Liver (tissue), 8 donors: ENCODE measurements at regions not wholly inside any gene's neighbourhood (a gene's known extent, or its start where the extent isn't known, plus 50 kb on each side); places are given as distances from the start of the nearest gene placed in this dataset.

Experiments
- DNase-seq: peaks from one replicate; pipeline ENCODE4 v3.0.0-alpha.2; 2017; ENCODE audit warnings: low spot score
- H3K27ac ChIP-seq, 2 donors: one replicate each; pipeline ENCODE4 v1.7.0; 2013; ENCODE audit warnings: inconsistent platforms in 2 of 2, low read length in 2 of 2, control low read depth in 1 of 2, low read depth in 1 of 2, mild to moderate bottlenecking in 1 of 2
- H3K27me3 ChIP-seq, 4 donors: one replicate each; pipeline versions ENCODE4 v1.6.1 to v1.7.0; 2013; ENCODE audit warnings: low read length in 3 of 4, inconsistent platforms in 1 of 4, mild to moderate bottlenecking in 1 of 4, moderate library complexity in 1 of 4; ENCODE audit not compliant: control insufficient read depth in 4 of 4, insufficient read depth in 4 of 4
- H3K36me3 ChIP-seq, 4 donors: one replicate each; pipeline versions ENCODE4 v1.6.1 to v1.7.0; 2013; ENCODE audit warnings: low read length in 3 of 4, mild to moderate bottlenecking in 3 of 4, low read depth in 1 of 4, moderate library complexity in 1 of 4; ENCODE audit not compliant: control insufficient read depth in 4 of 4, insufficient read depth in 3 of 4
- H3K4me1 ChIP-seq, 4 donors: one replicate each; pipeline versions ENCODE4 v1.6.1 to v1.7.0; 2013; ENCODE audit warnings: low read length in 3 of 4, mild to moderate bottlenecking in 3 of 4, moderate library complexity in 1 of 4; ENCODE audit not compliant: control insufficient read depth in 4 of 4, insufficient read depth in 4 of 4
- H3K4me3 ChIP-seq, 3 donors: one replicate each; pipeline versions ENCODE4 v1.6.1 to v1.7.0; 2013; ENCODE audit warnings: low read length in 3 of 3, control low read depth in 1 of 3, low read depth in 1 of 3, mild to moderate bottlenecking in 1 of 3
- H3K9ac ChIP-seq, 2 donors: one replicate each; pipeline ENCODE4 v1.7.0; 2013; ENCODE audit warnings: low read length in 2 of 2, mild to moderate bottlenecking in 2 of 2, moderate library complexity in 2 of 2, control low read depth in 1 of 2, low read depth in 1 of 2
- H3K9me3 ChIP-seq, 4 donors: one replicate each; pipeline versions ENCODE4 v1.6.1 to v1.7.0; 2013; ENCODE audit warnings: low read length in 3 of 4; ENCODE audit not compliant: control insufficient read depth in 4 of 4
- ATF3 ChIP-seq: IDR thresholded peaks from 2 replicates; pipeline ENCODE4 v1.6.1; 2016; ENCODE audit warnings: antibody characterized with exemption
- CTCF ChIP-seq: fragments of 150-350 bp; IDR thresholded peaks from 2 replicates; pipeline ENCODE4 v1.5.1; 2017; ENCODE audit warnings: improper control_type of control experiment, low read depth, low read length; ENCODE audit not compliant: missing input control
- EGR1 ChIP-seq, 2 donors: IDR thresholded peaks; 2 replicates each; pipeline ENCODE4 v1.6.1; 2016 to 2018; ENCODE audit warnings: antibody characterized with exemption in 2 of 2, low read depth in 2 of 2
- FOXA1 ChIP-seq: IDR thresholded peaks from 2 replicates; pipeline ENCODE4 v1.6.1; 2016; ENCODE audit warnings: antibody characterized with exemption
- FOXA2 ChIP-seq: IDR thresholded peaks from 2 replicates; pipeline ENCODE4 v1.6.1; 2016; ENCODE audit warnings: antibody characterized with exemption
- GABPA ChIP-seq, 2 donors: IDR thresholded peaks in 1 of 2; conservative IDR thresholded peaks in 1 of 2; 2 replicates each; pipeline ENCODE4 v1.6.1; 2016; ENCODE audit warnings: antibody characterized with exemption in 2 of 2, mild to moderate bottlenecking in 1 of 2, moderate library complexity in 1 of 2
- HNF4A ChIP-seq, 2 donors: conservative IDR thresholded peaks; 2 replicates each; pipeline ENCODE4 v1.6.1; 2016; ENCODE audit warnings: antibody characterized with exemption in 2 of 2, mild to moderate bottlenecking in 2 of 2
- HNF4G ChIP-seq: IDR thresholded peaks from 2 replicates; pipeline ENCODE4 v1.6.1; 2016; ENCODE audit warnings: antibody characterized with exemption
- JUND ChIP-seq, 2 donors: IDR thresholded peaks; 2 replicates each; pipeline ENCODE4 v1.6.1; 2016; ENCODE audit warnings: antibody characterized with exemption in 2 of 2
- MAX ChIP-seq: IDR thresholded peaks from 2 replicates; pipeline ENCODE4 v1.6.1; 2016; ENCODE audit warnings: antibody characterized with exemption
- RAD21 ChIP-seq, 2 donors: IDR thresholded peaks; 2 replicates each; pipeline ENCODE4 v1.6.1; 2016; ENCODE audit warnings: antibody characterized with exemption in 2 of 2, mild to moderate bottlenecking in 2 of 2
- REST ChIP-seq: IDR thresholded peaks from 2 replicates; pipeline ENCODE4 v1.6.1; 2016; ENCODE audit warnings: antibody characterized with exemption, mild to moderate bottlenecking
- RXRA ChIP-seq, 2 donors: IDR thresholded peaks; 2 replicates each; pipeline ENCODE4 v1.6.1; 2017 to 2018; ENCODE audit warnings: antibody characterized with exemption in 2 of 2, mild to moderate bottlenecking in 1 of 2
- SP1 ChIP-seq: IDR thresholded peaks from 2 replicates; pipeline ENCODE4 v1.6.1; 2018; ENCODE audit warnings: antibody characterized with exemption, mild to moderate bottlenecking
- TAF1 ChIP-seq: conservative IDR thresholded peaks from 2 replicates; pipeline ENCODE4 v1.6.1; 2016; ENCODE audit warnings: antibody characterized with exemption, mild to moderate bottlenecking
- YY1 ChIP-seq: IDR thresholded peaks from 2 replicates; pipeline ENCODE4 v1.6.1; 2016; ENCODE audit warnings: antibody characterized with exemption, mild to moderate bottlenecking
- ZBTB33 ChIP-seq: IDR thresholded peaks from 2 replicates; pipeline ENCODE4 v1.6.1; 2016; ENCODE audit warnings: antibody characterized with exemption
- WGBS: extraction: QIAGEN DNeasy Blood & Tissue Kit; methylation state at CpG from one replicate; pipeline ENCODE4 v1.1.7; 2013; 5-methylcytosine and 5-hydroxymethylcytosine counted together
- donor health status: healthy.
- donor health status: healthy.
- donor health status: healthy.
- donor health status: healthy.
- donor health status: healthy.

- no peak overlapping the region for H3K27ac ChIP-seq
- H3K36me3 ChIP-seq, result no peaks in the 10 kb centered on the region
- TF ChIP-seq SP1, result no peak
- TF ChIP-seq ATF3, result no peak
- TF ChIP-seq GABPA (IDR thresholded peaks at IDR 0.05 in 1 of 2, conservative IDR thresholded peaks at IDR 0.05 in 1 of 2), result no peak
- peaks cover 0 to under 1% (median 0%) of the 10 kb centered on the region in 4 donors for H3K27me3 ChIP-seq
- H3K9me3 ChIP-seq, result no peaks in the 10 kb centered on the region
- no peak overlapping the region for H3K9ac ChIP-seq
- no peak for DNase-seq
- WGBS, result 75% methylated on average over 8 of the region's 8 CpGs
- no peak overlapping the region for H3K4me3 ChIP-seq
- no peaks in the 10 kb centered on the region for H3K4me1 ChIP-seq
Observed at GRCh38 chr10:130889240-130889639, 422.3 kb downstream of the TCERG1L start.

- no peak for TF ChIP-seq EGR1 (IDR thresholded peaks at IDR 0.05; ENCODE audit: low read depth in 2 of 2)
- TF ChIP-seq MAX, result no peak
- no peak for TF ChIP-seq FOXA1
- no peak for TF ChIP-seq RXRA (IDR thresholded peaks at IDR 0.05)
- TF ChIP-seq GABPA (IDR thresholded peaks at IDR 0.05 in 1 of 2, conservative IDR thresholded peaks at IDR 0.05 in 1 of 2), result no peak
- TF ChIP-seq RAD21 (IDR thresholded peaks at IDR 0.05), result no peak
- no peak for TF ChIP-seq HNF4A (conservative IDR thresholded peaks at IDR 0.05)
- H3K36me3 ChIP-seq, result no peaks in the 10 kb centered on the region
Observed at GRCh38 chr10:130889780-130890179, 421.7 kb downstream of the TCERG1L start.

GRCh38 chr10:130891066-130891465, 420.5 kb downstream of the TCERG1L start:
- H3K36me3 ChIP-seq, result no peaks in the 10 kb centered on the region
- H3K4me3 ChIP-seq, result no peak overlapping the region
- 79% methylated on average over 11 of the region's 11 CpGs for WGBS
- TF ChIP-seq GABPA (IDR thresholded peaks at IDR 0.05 in 1 of 2, conservative IDR thresholded peaks at IDR 0.05 in 1 of 2) (no peak), REST (no peak), EGR1 (IDR thresholded peaks at IDR 0.05; ENCODE audit: low read depth in 2 of 2) (no peak), SP1 (no peak), HNF4G (no peak), CTCF (no peak), YY1 (no peak), TAF1 (no peak), MAX (no peak), FOXA2 (no peak), ATF3 (no peak), FOXA1 (no peak), RXRA (IDR thresholded peaks at IDR 0.05) (no peak), ZBTB33 (no peak), JUND (IDR thresholded peaks at IDR 0.05) (no peak)
- H3K4me1 ChIP-seq, result no peaks in the 10 kb centered on the region
- no peaks in the 10 kb centered on the region for H3K9me3 ChIP-seq
- no peak for DNase-seq
- no peak overlapping the region for H3K27ac ChIP-seq
- H3K27me3 ChIP-seq, result peaks cover 0 to 4% (median 0%) of the 10 kb centered on the region in 4 donors
- H3K9ac ChIP-seq, result no peak overlapping the region

More at GRCh38 chr10:130889780-130890179, 421.7 kb downstream of the TCERG1L start:
- H3K9ac ChIP-seq, result no peak overlapping the region
- H3K4me1 ChIP-seq, result no peaks in the 10 kb centered on the region
- no peak overlapping the region for H3K4me3 ChIP-seq
- no peak overlapping the region for H3K27ac ChIP-seq
- DNase-seq, result no peak
- H3K9me3 ChIP-seq, result no peaks in the 10 kb centered on the region
- WGBS, result 78% methylated on average over 6 of the region's 6 CpGs
- H3K27me3 ChIP-seq, result peaks cover 0 to 4% (median 0%) of the 10 kb centered on the region in 4 donors
